ENCODE measurements at regions not wholly inside any gene's neighbourhood (a gene's known extent, or its start where the extent isn't known, plus 50 kb on each side); places are given as distances from the start of the nearest gene placed in this dataset.

- ATAC-seq: no peak
- intact Hi-C loops (cut with micrococcal nuclease): no loop called here
- no peak for DNase-seq
These were observed 52.3 kb downstream of the HDGFL1 start for GRCh38 chr6:22621701-22622100.

DNA sequence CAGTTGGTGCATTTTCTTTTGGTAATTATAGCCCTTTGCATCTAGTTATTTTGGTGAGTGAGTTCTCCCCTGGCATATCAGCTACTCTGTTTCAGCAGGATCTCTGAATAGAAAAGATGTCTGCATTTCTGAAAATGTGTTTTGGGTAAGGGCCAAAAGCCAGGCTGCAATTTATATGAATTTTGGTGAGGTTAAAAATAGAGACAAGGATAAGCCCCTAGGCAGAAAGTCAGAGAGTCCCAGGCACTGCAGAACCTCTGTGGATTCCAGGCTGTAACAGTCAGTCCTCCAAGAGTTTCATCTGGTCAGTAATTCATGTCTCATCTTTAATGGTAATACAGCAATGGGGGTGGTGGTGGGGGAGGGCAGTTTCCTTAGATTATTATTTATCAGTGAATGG is 53.0 kb downstream of the HDGFL1 start:
- intact Hi-C loops (cut with micrococcal nuclease): no loop called here
- ATAC-seq (peak; percentile 58), DNase-seq (no peak)

- no peak for ATAC-seq
- no peak for DNase-seq
- intact Hi-C loops (cut with micrococcal nuclease): no loop called here
These were observed 53.4 kb downstream of the HDGFL1 start for GRCh38 chr6:22622813-22623212.

DNA sequence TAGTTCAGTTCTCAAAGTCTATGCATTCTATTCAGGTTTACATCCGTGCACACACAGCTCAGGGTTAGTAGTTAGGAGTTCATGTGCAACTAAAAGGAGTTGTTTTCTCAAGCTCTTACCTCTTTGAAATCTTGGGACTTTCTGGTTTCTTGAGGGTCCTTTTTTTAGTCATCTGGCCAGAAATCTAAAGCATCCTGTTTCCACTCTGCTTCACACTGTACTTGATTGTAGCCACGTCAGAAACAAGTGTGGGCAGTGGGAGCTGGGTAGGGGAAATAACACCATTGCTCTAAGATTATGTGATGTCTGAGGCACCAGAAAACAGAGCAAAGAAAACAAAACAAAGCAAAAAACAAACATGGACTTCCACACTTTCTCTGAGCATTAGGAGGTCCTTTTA is 58.3 kb downstream of the HDGFL1 start:
- DNase-seq: no peak
- ATAC-seq: no peak
- intact Hi-C loops (cut with micrococcal nuclease): no loop called here

DNA sequence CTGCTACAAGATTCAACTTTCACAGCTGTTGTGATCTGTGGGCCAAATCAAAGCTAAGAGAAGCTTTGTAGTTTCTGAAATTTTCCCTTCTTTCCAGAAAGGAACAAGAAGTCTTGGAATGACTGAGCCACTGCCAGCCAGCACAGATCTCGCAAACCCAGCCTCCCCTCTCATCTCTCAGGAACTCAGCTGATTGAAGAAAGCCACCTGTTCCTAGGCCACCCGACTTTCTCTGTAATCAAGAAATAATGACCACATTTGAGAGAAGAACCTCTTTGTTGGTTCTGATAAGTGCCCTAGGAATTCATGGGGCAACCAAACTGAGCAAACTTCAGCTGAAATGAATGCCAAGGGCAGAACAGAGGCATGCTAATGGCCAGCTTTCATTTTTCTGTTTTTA is 61.7 kb downstream of the HDGFL1 start:
- DNase-seq (peak; percentile 35), ATAC-seq (peak; percentile 81)
- intact Hi-C loops (cut with micrococcal nuclease): no loop called here

- intact Hi-C loops (cut with micrococcal nuclease): no loop called here
- no peak for ATAC-seq
- no peak for DNase-seq
These were observed 63.3 kb downstream of the HDGFL1 start for GRCh38 chr6:22632581-22633145.

- DNase-seq: no peak
- no peak for ATAC-seq
- intact Hi-C loops (cut with micrococcal nuclease): no loop called here
These were observed 67.1 kb downstream of the HDGFL1 start for GRCh38 chr6:22636452-22636851.

DNA sequence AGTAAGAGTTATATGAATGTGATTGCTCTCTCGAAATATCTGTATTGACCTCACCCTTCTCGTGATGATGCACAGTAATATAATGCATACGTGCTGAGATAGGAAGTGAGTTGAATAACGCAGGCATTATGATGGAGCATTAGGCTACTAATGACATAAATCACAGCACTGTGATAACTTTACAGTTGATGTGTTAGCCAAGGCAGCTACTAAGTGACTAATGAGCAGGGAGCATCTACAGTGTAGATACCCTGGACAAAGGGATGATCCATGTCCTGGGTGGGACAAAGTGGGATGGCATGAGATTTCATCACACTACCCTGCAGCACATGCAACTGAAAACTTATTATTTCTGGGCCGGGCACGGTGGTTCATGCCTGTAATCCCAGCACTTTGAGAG is 68.4 kb downstream of the HDGFL1 start:
- DNase-seq (no peak), ATAC-seq (no peak)
- intact Hi-C loops (cut with micrococcal nuclease): no loop called here

DNA sequence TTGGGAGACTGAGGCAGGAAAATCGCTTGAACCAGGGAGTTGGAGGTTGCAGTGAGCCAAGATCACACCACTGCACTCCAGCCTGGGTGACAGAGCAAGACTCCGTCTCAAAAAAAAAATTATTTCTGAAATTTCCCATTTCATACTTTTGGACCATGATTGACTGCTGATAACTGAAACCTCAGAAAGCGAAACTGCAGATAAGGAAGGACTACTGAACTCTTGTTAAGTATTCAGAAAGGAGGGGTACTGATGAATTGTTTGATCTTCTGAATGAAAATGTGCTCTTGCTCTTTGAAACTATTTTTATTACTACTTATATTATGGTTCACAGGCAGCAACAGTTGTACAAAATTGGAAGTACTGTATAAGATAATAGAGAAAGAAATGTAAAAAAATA is 69.0 kb downstream of the HDGFL1 start:
- no peak for ATAC-seq
- no peak for DNase-seq
- intact Hi-C loops (cut with micrococcal nuclease): no loop called here

DNA sequence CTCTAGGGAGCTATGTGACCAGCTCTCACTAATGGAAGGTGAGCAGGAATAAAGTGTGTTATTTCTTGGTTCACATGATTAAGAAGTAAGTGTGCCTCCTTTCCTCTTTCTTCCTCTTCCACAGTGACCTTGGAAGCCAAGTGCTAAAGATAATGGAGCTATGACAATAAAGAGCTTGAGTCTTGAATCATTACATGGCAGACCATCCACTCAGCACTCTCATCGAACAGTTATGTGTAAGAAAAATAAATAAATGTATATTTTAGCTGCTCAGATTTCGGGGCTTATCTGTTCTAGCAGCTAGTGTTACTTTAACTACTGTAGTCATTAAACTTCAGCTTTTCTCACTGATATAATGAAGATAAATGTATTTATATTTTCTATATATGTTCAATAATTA is 72.9 kb downstream of the HDGFL1 start:
- no peak for ATAC-seq

DNA sequence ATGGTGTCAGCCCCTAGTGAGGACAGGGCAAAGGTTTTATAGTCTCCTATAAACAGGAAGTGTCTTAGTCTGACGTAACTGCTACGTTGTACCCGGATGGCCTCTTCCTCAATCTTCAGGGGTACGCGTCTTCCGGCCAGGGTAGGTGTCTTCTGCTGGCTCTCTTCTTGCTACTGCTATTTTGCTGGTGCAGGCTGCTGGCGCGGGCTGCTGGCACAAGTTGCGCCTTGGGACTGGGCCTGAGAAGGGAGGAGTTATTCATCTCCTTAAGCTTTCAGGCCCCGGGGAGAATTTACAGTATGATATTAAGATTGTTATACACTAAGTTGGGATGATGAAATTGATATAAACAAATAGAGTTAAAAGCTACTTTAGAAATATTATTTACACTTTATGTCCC is 74.4 kb downstream of the HDGFL1 start:
- intact Hi-C loops (cut with micrococcal nuclease): no loop called here
- ATAC-seq (no peak), DNase-seq (no peak)

More for the DNA sequence above, 72.9 kb downstream of the HDGFL1 start:
- intact Hi-C loops (cut with micrococcal nuclease): no loop called here
- DNase-seq: no peak

DNA sequence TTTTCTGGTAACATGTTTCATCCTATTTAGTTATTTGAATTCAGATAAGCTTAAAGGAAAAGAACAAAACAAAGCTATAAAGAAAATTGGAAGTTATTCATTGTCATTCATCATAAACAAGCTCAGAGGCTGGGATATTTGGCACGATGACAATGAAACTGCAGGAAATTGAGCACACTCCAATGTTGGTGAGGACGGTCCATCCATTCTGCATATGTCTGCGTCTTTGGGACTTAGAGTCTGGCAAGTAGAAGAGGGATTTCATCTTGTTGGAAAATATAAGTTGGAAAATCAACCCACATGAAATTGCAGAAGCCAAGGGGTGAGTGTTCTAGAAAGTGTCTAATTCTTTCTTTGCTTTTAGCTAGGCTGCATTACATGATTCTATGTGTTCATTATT is 78.4 kb downstream of the HDGFL1 start:
- intact Hi-C loops (cut with micrococcal nuclease): no loop called here
- ATAC-seq (no peak), DNase-seq (no peak)

DNA sequence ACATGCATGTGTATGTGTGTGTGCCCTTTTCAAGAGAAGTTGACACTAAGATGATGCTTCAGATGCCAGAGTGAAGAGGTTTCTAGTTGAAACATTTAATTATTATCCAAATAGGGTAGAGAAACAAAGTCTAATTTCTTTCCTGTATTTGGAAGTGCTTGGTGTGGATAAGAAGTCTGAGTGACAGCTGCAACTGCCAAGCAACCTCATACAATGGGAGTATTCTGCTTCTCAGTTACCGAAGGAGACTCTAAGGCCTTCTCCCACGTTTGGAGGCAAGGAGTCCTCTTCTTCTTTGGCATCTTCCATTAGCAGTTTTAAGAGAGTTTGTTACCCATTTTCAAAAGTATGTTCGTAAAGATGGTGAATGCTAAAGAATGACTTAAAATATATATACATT is 82.4 kb downstream of the HDGFL1 start:
- intact Hi-C loops (cut with micrococcal nuclease): no loop called here
- DNase-seq (no peak), ATAC-seq (no peak)

- intact Hi-C loops (cut with micrococcal nuclease): no loop called here
- ATAC-seq (no peak), DNase-seq (no peak)
These were observed 84.7 kb downstream of the HDGFL1 start for GRCh38 chr6:22653980-22654610.

GRCh38 chr6:22656706-22657351 is 87.5 kb downstream of the HDGFL1 start:
- intact Hi-C loops (cut with micrococcal nuclease): no loop called here
- ATAC-seq (peak; percentile 56), DNase-seq (no peak)

DNA sequence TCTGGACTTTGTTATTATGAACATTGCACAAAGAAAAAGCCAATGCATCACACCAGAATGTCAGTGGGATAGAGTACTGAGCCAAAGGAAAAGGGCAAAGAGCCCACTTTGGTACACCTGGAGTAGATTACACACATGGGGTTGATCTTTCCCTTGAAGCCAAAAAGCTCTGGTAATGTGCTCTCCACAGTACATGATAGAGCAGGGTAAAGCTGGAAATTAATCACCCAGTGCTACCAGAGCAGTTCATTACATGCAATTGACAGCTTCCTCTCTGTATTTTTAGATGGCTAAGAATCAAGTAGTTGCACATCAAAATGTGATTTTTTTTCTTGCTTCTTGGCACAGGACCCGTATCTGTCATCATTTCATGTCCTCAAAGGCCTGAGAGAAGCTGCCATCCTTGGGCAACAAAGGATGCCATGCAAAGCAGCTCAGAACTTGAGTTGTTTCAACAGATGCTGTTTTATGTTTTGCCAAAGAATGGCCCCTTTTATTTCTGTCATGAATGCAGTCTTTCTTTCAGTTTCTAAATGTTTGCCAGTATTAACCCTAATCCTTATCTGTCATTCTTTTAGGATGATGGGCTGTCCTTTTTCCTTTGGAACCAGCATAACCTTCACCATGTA is 88.1 kb downstream of the HDGFL1 start:
- intact Hi-C loops (cut with micrococcal nuclease): no loop called here
- DNase-seq: no peak
- ATAC-seq: peak; percentile 50

DNA sequence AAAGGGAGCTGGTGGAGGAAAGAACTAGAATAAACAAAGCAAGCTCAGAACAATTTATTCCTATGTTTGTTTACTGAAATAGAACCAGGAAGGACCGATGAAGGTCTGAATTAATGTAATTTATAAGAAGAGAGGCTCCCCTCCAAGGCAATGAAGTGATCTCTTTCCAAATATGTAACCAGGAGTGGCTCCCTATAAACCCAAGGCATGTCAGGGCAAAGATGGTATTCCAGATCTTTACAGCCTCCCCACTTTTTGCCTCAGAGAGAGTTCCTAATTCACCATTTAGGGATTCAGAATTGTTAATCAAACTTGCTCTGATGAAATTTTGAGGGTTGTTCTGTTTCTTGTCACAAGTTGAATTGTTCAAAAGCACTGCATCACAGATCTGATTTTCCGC is 88.8 kb downstream of the HDGFL1 start:
- DNase-seq (no peak), ATAC-seq (no peak)
- intact Hi-C loops (cut with micrococcal nuclease): no loop called here

DNA sequence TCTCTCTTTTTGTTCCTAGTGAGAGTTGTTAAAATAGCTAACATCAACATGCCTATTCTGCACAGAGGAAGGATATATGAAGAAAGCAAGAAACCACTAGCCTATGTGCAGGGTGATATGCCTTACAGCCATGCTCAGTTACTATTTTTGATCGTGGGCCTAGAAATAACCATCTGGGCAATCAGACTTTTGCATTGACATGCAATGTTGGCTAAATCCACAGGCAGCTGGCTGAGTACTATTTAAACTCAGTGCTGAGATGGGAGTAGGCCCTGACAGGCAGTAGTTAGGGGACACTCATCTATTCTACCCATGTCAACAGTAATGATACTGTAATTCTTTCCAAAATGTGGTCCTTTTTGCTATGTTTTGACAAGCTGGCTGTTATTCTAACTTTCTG is 89.6 kb downstream of the HDGFL1 start:
- ATAC-seq: peak; percentile 85
- no peak for DNase-seq
- intact Hi-C loops (cut with micrococcal nuclease): no loop called here

GRCh38 chr6:22664968-22665367 is 95.6 kb downstream of the HDGFL1 start:
- ATAC-seq (no peak), DNase-seq (no peak)
- intact Hi-C loops (cut with micrococcal nuclease): no loop called here

- intact Hi-C loops (cut with micrococcal nuclease): no loop called here
- no peak for ATAC-seq
- no peak for DNase-seq
These were observed 96.7 kb downstream of the HDGFL1 start for GRCh38 chr6:22666021-22666420.

- intact Hi-C loops (cut with micrococcal nuclease): no loop called here
- DNase-seq (no peak), ATAC-seq (no peak)
These were observed 97.2 kb downstream of the HDGFL1 start for GRCh38 chr6:22666586-22666985.

Data from left ventricle myocardium superior (tissue), 1 donor.